ENCODE measurements at regions not wholly inside any gene's neighbourhood (a gene's known extent, or its start where the extent isn't known, plus 50 kb on each side); places are given as distances from the start of the nearest gene placed in this dataset.

DNA sequence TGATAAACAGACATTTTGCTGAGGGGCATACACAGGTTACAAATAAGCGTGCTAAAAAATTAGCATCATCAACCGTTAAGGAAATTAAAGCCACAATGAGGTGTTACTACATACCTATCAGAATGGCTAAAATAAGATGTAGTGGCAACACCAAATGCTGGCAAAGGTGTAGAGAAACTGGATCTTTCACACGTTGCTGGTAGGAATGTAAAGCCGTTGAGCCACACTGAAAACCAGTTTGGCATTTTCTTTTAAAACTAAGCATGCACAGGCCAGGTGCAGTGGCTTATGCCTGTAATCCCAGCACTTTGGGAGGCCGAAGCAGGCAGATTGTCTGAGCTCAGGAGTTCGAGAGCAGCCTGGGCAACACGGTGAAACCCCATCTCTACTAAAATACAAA, 67.0 kb upstream of the SYK start:
- TF ChIP-seq, protein P1, sequence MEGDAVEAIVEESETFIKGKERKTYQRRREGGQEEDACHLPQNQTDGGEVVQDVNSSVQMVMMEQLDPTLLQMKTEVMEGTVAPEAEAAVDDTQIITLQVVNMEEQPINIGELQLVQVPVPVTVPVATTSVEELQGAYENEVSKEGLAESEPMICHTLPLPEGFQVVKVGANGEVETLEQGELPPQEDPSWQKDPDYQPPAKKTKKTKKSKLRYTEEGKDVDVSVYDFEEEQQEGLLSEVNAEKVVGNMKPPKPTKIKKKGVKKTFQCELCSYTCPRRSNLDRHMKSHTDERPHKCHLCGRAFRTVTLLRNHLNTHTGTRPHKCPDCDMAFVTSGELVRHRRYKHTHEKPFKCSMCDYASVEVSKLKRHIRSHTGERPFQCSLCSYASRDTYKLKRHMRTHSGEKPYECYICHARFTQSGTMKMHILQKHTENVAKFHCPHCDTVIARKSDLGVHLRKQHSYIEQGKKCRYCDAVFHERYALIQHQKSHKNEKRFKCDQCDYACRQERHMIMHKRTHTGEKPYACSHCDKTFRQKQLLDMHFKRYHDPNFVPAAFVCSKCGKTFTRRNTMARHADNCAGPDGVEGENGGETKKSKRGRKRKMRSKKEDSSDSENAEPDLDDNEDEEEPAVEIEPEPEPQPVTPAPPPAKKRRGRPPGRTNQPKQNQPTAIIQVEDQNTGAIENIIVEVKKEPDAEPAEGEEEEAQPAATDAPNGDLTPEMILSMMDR (conservative IDR thresholded peaks at IDR 0.05; ENCODE audit: low read depth in 2 of 2), result no peak
- TF ChIP-seq POLR2AphosphoS5 (IDR thresholded peaks at IDR 0.05; ENCODE audit: low read depth), result no peak
